H9 (cell line): ENCODE measurements at regions not wholly inside any gene's neighbourhood (a gene's known extent, or its start where the extent isn't known, plus 50 kb on each side); places are given as distances from the start of the nearest gene placed in this dataset.
A peak's percentile ranks its signal among the peaks of the same experiment; 100 is the strongest.

ENCODE experiments used
- DNase-seq: peaks from one replicate; pipeline ENCODE4 v3.0.0-alpha.2; 2017
- H2AFZ ChIP-seq: one replicate; pipeline ENCODE4 v1.6.1; 2013; ENCODE audit warnings: mild to moderate bottlenecking, low read length, control low read depth, moderate library complexity
- H2AK5ac ChIP-seq: 2 replicates; pipeline ENCODE4 v1.6.1; 2013; ENCODE audit warnings: low read length, control low read depth, mixed read lengths; ENCODE audit not compliant: insufficient read length
- H2BK120ac ChIP-seq: one replicate; pipeline ENCODE4 v1.6.1; 2013; ENCODE audit warnings: low read depth, mild to moderate bottlenecking, low read length, control low read depth, inconsistent platforms; ENCODE audit not compliant: poor library complexity, severe bottlenecking
- H2BK12ac ChIP-seq: 2 replicates; pipeline ENCODE4 v1.6.1; 2013; ENCODE audit warnings: low read length, control low read depth, mixed read lengths, low read depth; ENCODE audit not compliant: insufficient read length
- H2BK15ac ChIP-seq: 2 replicates; pipeline ENCODE4 v1.6.1; 2013; ENCODE audit warnings: low read depth, low read length, control low read depth
- H2BK20ac ChIP-seq: one replicate; pipeline ENCODE4 v1.6.1; 2013; ENCODE audit warnings: low read depth, mild to moderate bottlenecking, low read length, control low read depth, inconsistent platforms; ENCODE audit not compliant: poor library complexity, severe bottlenecking
- H2BK5ac ChIP-seq: 2 replicates; pipeline ENCODE4 v1.6.1; 2013; ENCODE audit warnings: low read length, control low read depth, mixed read lengths; ENCODE audit not compliant: insufficient read length
- H3K14ac ChIP-seq: 2 replicates; pipeline ENCODE4 v1.6.1; 2013; ENCODE audit warnings: low read length, control low read depth; ENCODE audit not compliant: insufficient read depth
- H3K18ac ChIP-seq: 2 replicates; pipeline ENCODE4 v1.6.1; 2013; ENCODE audit warnings: low read depth, mild to moderate bottlenecking, mixed read lengths, low read length, control low read depth; ENCODE audit not compliant: insufficient read length
- H3K23ac ChIP-seq: 2 replicates; pipeline ENCODE4 v1.6.1; 2013; ENCODE audit warnings: low read length, control low read depth, mixed read lengths, low read depth; ENCODE audit not compliant: insufficient read length
- H3K23me2 ChIP-seq: 2 replicates; pipeline ENCODE4 v1.6.1; 2013; ENCODE audit warnings: low read depth, mild to moderate bottlenecking, mixed read lengths, low read length, control low read depth; ENCODE audit not compliant: insufficient read length, poor library complexity, severe bottlenecking
- H3K27ac ChIP-seq: 2 replicates; pipeline ENCODE4 v1.5.1; 2013; ENCODE audit warnings: low read length, control low read depth, mixed read lengths, low read depth; ENCODE audit not compliant: insufficient read length
- H3K27me3 ChIP-seq: 2 replicates; pipeline ENCODE4 v1.6.1; 2013; ENCODE audit warnings: low read length, control low read depth, inconsistent platforms; ENCODE audit not compliant: insufficient read depth
- H3K4ac ChIP-seq: 2 replicates; pipeline ENCODE4 v1.6.1; 2013; ENCODE audit warnings: low read depth, mild to moderate bottlenecking, control low read depth, inconsistent platforms, low read length, moderate library complexity
- H3K4me1 ChIP-seq: 2 replicates; pipeline ENCODE4 v1.6.1; 2013; ENCODE audit warnings: low read length, control low read depth, inconsistent platforms; ENCODE audit not compliant: insufficient read depth
- H3K4me2 ChIP-seq: 2 replicates; pipeline ENCODE4 v1.6.1; 2013; ENCODE audit warnings: low read length, control low read depth, mixed read lengths; ENCODE audit not compliant: insufficient read length, insufficient read depth
- H3K56ac ChIP-seq: 2 replicates; pipeline ENCODE4 v1.6.1; 2013; ENCODE audit warnings: low read depth, mild to moderate bottlenecking, mixed read lengths, low read length, control low read depth; ENCODE audit not compliant: insufficient read length
- H3K79me1 ChIP-seq: 2 replicates; pipeline ENCODE4 v1.6.1; 2013; ENCODE audit warnings: low read depth, mild to moderate bottlenecking, moderate library complexity, low read length, control low read depth, inconsistent platforms; ENCODE audit not compliant: insufficient read depth, poor library complexity, severe bottlenecking
- H3K79me2 ChIP-seq: 2 replicates; pipeline ENCODE4 v1.6.1; 2013; ENCODE audit warnings: low read length, control low read depth, inconsistent platforms; ENCODE audit not compliant: insufficient read depth
- H3K9ac ChIP-seq: 2 replicates; pipeline ENCODE4 v1.6.1; 2013; ENCODE audit warnings: low read length, control low read depth, mixed read lengths; ENCODE audit not compliant: insufficient read length; ENCODE audit errors: extremely low read depth
- H3K9me3 ChIP-seq: one replicate; pipeline ENCODE4 v1.6.1; 2013; ENCODE audit warnings: low read depth, low read length, inconsistent platforms; ENCODE audit not compliant: control insufficient read depth
- H3T11ph ChIP-seq: one replicate; pipeline ENCODE4 v1.6.1; 2013; ENCODE audit warnings: mild to moderate bottlenecking, low read length, control low read depth, inconsistent platforms
- H4K20me1 ChIP-seq: one replicate; pipeline ENCODE4 v1.6.1; 2013; ENCODE audit not compliant: control insufficient read depth, insufficient read length, insufficient read depth
- H4K5ac ChIP-seq: 2 replicates; pipeline ENCODE4 v1.6.1; 2013; ENCODE audit warnings: low read depth, mild to moderate bottlenecking, mixed read lengths, low read length, control low read depth; ENCODE audit not compliant: insufficient read length
- H4K8ac ChIP-seq: replicated peaks from 2 replicates; pipeline ENCODE4 v1.6.1; 2013; ENCODE audit warnings: low read length, control low read depth, mixed read lengths, low read depth; ENCODE audit not compliant: insufficient read length
- H4K91ac ChIP-seq: 2 replicates; pipeline ENCODE4 v1.6.1; 2013; ENCODE audit warnings: low read depth, mild to moderate bottlenecking, moderate library complexity, mixed read lengths, low read length, control low read depth; ENCODE audit not compliant: insufficient read length
- H3K27ac Mint-ChIP-seq, 3 experiments: 2 replicates in 2 of 3; 3 replicates in 1 of 3; pipeline ENCODE4 v1.8.0; 2020 to 2021; ENCODE audit warnings: mixed read lengths in 3 of 3, mild to moderate bottlenecking in 1 of 3, moderate library complexity in 1 of 3
- H3K27me3 Mint-ChIP-seq: 2 replicates; pipeline ENCODE4 v1.8.0; 2021; ENCODE audit warnings: low read depth, mild to moderate bottlenecking, moderate library complexity, mixed read lengths
- H3K36me3 Mint-ChIP-seq, 3 experiments: 2 replicates in 2 of 3; 3 replicates in 1 of 3; pipeline ENCODE4 v1.8.0; 2020 to 2021; ENCODE audit warnings: low read depth in 3 of 3, mixed read lengths in 3 of 3; ENCODE audit not compliant: insufficient read depth in 1 of 3
- H3K4me1 Mint-ChIP-seq, 2 experiments: 2 replicates each; pipeline ENCODE4 v1.8.0; 2020; ENCODE audit warnings: mixed read lengths in 2 of 2
- H3K4me3 Mint-ChIP-seq, 2 experiments: 2 replicates in 1 of 2; 3 replicates in 1 of 2; pipeline ENCODE4 v1.8.0; 2020 to 2021; ENCODE audit warnings: mild to moderate bottlenecking in 2 of 2, mixed read lengths in 2 of 2, moderate library complexity in 1 of 2
- H3K9me3 Mint-ChIP-seq, 2 experiments: 2 replicates in 1 of 2; 3 replicates in 1 of 2; pipeline ENCODE4 v1.8.0; 2020; ENCODE audit warnings: mild to moderate bottlenecking in 2 of 2, mixed read lengths in 2 of 2, moderate library complexity in 1 of 2
- CTCF ChIP-seq: fragments of 200-600 bp; sonication (generic); conservative IDR thresholded peaks from 3 replicates; pipeline ENCODE4 v1.8.0; 2021; ENCODE audit warnings: antibody characterized with exemption, mild to moderate bottlenecking
- WGBS: extraction: QIAGEN DNeasy Blood & Tissue Kit; methylation state at CpG from one replicate; pipeline ENCODE4 v1.1.7; 2013; ENCODE audit warnings: missing lambda C conversion rate, low lambda C conversion rate, mixed read lengths; ENCODE audit not compliant: insufficient read length; ENCODE audit errors: extremely low coverage; 5-methylcytosine and 5-hydroxymethylcytosine counted together

GRCh38 chr1:96011606-96012005, 710.0 kb upstream of the PTBP2 start:
- no peak overlapping the region for H2AFZ ChIP-seq
- H2BK15ac ChIP-seq = no peak overlapping the region
- no peak overlapping the region for H3K4me2 ChIP-seq
- no peaks in the 10 kb centered on the region for H4K20me1 ChIP-seq
- H3K4me1 Mint-ChIP-seq = no peaks in the 10 kb centered on the region
- H3K27me3 ChIP-seq = no peaks in the 10 kb centered on the region
- no peak for DNase-seq
- peak overlapping the region in 1 of 3 experiments; percentile 27; a peak in 1 of 7 replicates for H3K27ac Mint-ChIP-seq
- TF ChIP-seq CTCF = no peak
- H2BK120ac ChIP-seq = no peak overlapping the region
- no peak overlapping the region for H4K8ac ChIP-seq
- H3K9me3 ChIP-seq = no peaks in the 10 kb centered on the region
- H3K4ac ChIP-seq = no peak overlapping the region
- no peak overlapping the region for H3K4me3 Mint-ChIP-seq
- WGBS = no CpG with 5 or more reads among the region's 4 CpGs
- H3K14ac ChIP-seq = no peak overlapping the region
- no peak overlapping the region for H2AK5ac ChIP-seq
- no peak overlapping the region for H2BK20ac ChIP-seq
- H3K18ac ChIP-seq = no peak overlapping the region
- no peaks in the 10 kb centered on the region for H3K9me3 Mint-ChIP-seq
- no peaks in the 10 kb centered on the region for H3K79me1 ChIP-seq
- H3K4me1 ChIP-seq = no peaks in the 10 kb centered on the region
- no peak overlapping the region for H3K9ac ChIP-seq
- no peak overlapping the region for H3T11ph ChIP-seq
- H2BK12ac ChIP-seq = no peak overlapping the region
- H2BK5ac ChIP-seq = no peak overlapping the region
- H4K91ac ChIP-seq = no peak overlapping the region
- no peaks in the 10 kb centered on the region for H3K79me2 ChIP-seq
- no peak overlapping the region for H3K23ac ChIP-seq
- no peak overlapping the region for H4K5ac ChIP-seq
- H3K23me2 ChIP-seq = no peaks in the 10 kb centered on the region
- no peak overlapping the region for H3K27ac ChIP-seq
- no peaks in the 10 kb centered on the region; a peak in 1 of 7 replicates for H3K36me3 Mint-ChIP-seq
- no peak overlapping the region for H3K56ac ChIP-seq
- no peaks in the 10 kb centered on the region for H3K27me3 Mint-ChIP-seq
